Omental fat pad (tissue), 3 donors: ENCODE measurements at regions not wholly inside any gene's neighbourhood (a gene's known extent, or its start where the extent isn't known, plus 50 kb on each side); places are given as distances from the start of the nearest gene placed in this dataset.
"Not testable (repeated sequence)": the region's sequence is repeated elsewhere in the genome, so short reads cannot be mapped to it uniquely, and the experiment has no call there.

Source experiments
- ATAC-seq: fragments of 150-250 bp; one replicate; pipeline ENCODE4 v1.9.1; 2016; ENCODE audit warnings: mild to moderate bottlenecking, moderate library complexity; ENCODE audit not compliant: low FRiP score
- DNase-seq: peaks from one replicate; pipeline ENCODE4 v3.0.0-alpha.2; 2019; ENCODE audit warnings: low spot score
- TF ChIP-seq, protein P1 (sequence below), 3 donors: fragments of 450-650 bp; IDR thresholded peaks; one replicate each; pipeline ENCODE4 v1.5.1; 2016 to 2017; ENCODE audit warnings: antibody characterized with exemption in 3 of 3, mild to moderate bottlenecking in 3 of 3, moderate library complexity in 2 of 3

DNA sequence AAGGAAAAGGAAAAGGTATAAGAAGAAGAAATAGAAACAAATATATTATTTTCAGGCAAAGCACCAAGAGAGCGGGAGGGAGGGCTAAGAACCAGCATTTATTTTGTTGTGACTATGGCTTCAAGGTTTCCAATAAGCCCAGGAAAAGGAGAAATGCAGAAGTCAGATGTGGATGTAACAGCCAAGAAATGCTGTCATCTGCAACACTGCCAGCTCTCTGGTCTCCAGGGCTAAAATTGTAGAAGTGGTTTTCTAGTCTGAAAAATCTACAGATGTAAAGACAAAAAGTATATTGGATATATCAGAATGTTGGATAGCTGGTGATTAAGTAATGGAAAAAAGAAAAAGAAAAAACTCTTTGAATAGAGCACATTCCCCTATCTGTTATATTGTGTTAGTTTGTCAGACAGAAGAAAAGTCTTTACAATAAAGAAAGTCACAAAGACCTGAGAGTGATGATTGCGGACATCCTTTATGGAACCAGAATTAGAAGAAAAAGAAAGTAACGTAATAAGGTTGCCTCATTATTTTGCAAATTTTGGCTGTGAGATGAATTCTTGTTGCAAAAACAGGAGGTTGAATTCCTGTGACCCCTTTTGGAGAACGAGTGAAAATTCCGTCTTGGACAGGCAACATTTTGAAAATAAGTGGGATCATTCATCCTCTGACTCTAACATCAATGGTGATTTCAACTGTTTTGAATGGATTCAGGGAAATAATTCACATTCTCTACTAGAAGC is 938.1 kb downstream of the TTLL7 start:
- DNase-seq, result no peak
- TF ChIP-seq, protein P1, sequence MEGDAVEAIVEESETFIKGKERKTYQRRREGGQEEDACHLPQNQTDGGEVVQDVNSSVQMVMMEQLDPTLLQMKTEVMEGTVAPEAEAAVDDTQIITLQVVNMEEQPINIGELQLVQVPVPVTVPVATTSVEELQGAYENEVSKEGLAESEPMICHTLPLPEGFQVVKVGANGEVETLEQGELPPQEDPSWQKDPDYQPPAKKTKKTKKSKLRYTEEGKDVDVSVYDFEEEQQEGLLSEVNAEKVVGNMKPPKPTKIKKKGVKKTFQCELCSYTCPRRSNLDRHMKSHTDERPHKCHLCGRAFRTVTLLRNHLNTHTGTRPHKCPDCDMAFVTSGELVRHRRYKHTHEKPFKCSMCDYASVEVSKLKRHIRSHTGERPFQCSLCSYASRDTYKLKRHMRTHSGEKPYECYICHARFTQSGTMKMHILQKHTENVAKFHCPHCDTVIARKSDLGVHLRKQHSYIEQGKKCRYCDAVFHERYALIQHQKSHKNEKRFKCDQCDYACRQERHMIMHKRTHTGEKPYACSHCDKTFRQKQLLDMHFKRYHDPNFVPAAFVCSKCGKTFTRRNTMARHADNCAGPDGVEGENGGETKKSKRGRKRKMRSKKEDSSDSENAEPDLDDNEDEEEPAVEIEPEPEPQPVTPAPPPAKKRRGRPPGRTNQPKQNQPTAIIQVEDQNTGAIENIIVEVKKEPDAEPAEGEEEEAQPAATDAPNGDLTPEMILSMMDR (IDR thresholded peaks at IDR 0.05), result no peak
- no peak for ATAC-seq

DNA sequence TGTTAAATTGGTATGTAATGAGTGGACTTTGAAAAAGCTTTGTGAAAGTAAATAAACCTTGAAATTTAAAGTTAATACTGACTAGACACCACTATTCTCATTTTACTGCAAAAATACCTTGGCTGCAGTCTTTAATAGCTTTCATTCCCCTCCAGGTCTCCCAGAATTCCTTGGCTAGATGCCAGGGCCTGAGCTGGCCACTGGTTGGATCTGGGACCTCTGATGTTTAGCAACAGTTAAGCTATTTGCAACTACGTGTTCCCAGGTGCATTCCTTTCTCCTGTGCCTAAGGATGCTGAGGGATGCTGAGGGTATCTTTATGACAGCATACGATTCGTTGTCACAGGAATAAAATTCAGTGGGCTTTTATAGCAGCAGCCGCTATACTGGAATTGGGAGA is 938.7 kb downstream of the TTLL7 start:
- DNase-seq (no peak), ATAC-seq (no peak)
- TF ChIP-seq, protein P1 (IDR thresholded peaks at IDR 0.05), result no peak

DNA sequence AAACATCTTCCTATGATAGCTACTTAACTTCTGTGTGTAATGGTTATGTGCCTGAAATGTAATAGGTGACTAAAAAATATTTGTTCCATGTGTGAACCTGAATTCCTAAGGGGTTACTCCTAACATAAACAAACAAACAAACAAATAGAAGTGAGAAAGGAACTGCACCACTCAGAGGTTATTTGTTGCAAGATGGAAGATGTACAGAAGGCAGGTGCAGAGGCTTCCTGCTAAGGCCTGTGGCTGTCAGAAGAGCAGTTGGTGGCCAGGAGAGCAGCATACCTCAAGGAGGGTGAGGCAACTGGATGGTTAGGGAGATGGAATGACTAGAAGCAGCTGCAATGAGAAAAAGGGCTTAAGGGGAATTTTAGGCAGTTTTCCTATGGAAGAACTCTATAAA is 940.6 kb downstream of the TTLL7 start:
- TF ChIP-seq, protein P1 (IDR thresholded peaks at IDR 0.05), result no peak
- ATAC-seq (no peak), DNase-seq (no peak)

DNA sequence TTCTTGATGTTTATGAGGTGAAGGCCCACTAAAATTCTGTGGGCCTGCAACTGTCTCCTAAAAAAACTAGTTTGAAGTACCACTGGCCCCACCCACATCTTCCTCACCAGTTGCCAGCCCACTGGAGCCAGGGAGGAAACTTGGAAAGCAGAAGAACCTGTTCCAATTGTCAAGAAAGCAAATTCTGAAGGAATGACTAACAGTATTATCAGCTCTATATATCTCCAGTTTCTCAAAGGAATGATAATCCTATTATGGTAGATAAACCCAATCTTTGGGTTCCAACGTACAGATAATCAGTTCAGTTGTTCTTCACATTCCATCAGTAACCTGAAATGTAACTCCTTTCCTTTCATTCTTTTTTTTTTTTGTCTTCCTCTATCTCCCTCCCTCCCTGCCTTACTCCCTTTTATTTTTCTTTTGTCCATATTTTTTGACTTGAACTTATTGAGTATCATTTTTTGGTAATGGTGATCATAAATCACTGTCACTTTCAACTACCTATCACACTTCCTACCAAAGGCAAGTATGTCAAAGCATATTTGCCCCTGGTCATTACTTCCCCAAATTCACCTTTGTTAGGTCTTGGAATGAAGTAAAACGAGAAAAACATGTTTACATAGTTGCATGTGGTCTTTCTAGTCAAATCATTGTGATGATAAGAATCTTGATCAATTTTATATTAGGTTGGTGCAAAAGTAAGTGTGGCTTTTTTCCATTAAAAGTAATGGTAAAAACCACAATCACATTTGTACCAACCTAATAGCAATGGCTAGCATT is 943.4 kb downstream of the TTLL7 start:
- no peak for ATAC-seq
- DNase-seq, result no peak
- TF ChIP-seq, protein P1 (IDR thresholded peaks at IDR 0.05), result no peak

DNA sequence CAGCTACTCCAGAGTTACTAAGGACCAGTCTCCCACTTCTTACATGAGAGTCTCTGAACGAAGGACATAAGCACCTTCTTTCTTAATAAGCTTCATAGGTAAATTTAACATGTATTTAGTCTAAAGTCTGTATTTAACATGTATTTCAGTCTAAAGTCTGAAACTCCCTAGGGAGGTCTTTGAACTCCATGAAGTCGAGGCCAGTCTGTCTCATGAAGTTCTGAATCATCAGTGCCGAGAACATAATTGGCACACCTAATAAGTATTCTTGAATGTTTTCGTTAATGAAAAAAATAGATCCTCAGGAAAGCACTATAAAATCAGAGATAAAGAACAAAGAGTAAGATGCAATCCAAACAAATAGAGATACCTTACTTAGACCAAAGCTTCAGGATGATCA is 945.5 kb downstream of the TTLL7 start:
- TF ChIP-seq, protein P1 (IDR thresholded peaks at IDR 0.05), result no peak
- no peak for ATAC-seq
- no peak for DNase-seq

DNA sequence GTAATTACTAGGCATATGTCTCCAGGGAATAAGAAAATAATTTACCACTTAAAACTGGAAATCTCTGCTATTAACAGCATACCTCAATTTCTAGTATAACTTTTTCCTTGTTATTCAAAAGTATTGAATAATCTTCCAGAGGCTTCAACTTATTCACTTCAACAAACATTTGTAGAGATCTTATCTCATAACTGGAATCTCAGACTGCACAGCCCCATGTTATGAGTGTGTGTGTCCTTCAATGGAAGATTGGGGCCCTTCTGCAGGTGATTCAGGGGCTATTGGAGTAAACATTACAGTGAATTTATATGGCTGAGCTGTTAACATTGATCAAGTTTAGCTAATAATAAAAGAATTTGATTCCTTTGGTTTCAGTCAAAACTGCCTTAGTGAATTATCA is 946.1 kb downstream of the TTLL7 start:
- TF ChIP-seq, protein P1 (IDR thresholded peaks at IDR 0.05), result no peak
- ATAC-seq (no peak), DNase-seq (no peak)

DNA sequence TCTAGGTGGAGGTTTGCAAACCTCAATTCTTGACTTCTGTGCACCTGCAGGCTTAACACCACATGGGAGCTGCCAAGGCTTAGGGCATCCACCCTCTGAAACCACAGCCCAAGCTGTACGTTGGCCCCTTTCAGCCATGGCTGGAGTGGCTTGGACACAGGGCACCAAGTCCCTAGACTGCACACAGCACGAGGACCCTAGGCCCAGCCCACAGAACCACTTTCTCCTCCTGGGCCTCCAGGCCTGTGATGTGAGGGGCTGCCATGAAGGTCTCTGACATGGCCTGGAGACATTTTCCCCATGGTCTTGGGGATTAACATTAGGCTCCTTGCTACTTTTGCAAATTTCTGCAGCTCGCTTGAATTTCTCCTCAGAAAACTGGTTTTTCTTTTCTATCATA is 947.9 kb downstream of the TTLL7 start:
- not testable (repeated sequence) for DNase-seq, ATAC-seq
